Astrocyte (in vitro differentiated cells and primary cell): ENCODE measurements at regions not wholly inside any gene's neighbourhood (a gene's known extent, or its start where the extent isn't known, plus 50 kb on each side); places are given as distances from the start of the nearest gene placed in this dataset.

Experiments used
- EZH2 ChIP-seq: IDR thresholded peaks from 2 replicates; pipeline ENCODE4 v1.6.1; 2012; ENCODE audit warnings: mild to moderate bottlenecking, low read length, inconsistent platforms; ENCODE audit not compliant: insufficient read depth
- TF ChIP-seq, protein P1 (sequence below): IDR thresholded peaks from 2 replicates; pipeline ENCODE4 v1.5.1; 2011; ENCODE audit warnings: low read depth, mild to moderate bottlenecking, inconsistent platforms, low read length, moderate library complexity; ENCODE audit not compliant: insufficient read depth

DNA sequence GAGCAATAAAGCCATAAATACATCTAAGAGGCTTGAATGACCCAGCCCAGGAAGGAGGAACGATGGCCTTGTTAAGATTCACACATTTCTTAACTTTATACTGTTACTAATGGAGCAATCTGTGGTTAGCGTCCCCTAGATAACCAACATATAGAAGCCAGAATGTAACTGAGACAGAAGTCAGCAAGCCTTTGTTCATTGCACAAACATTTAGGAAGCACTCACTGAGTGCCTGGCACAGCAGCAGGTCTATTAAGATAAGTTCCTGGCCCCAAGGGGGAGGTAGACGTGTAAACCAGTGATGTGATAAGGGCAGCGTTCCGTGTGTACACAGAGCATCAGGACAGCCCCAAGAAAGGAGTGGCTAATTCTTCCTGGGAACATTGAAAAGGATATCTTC, 63.6 kb upstream of the ATL2 start:
- TF ChIP-seq, protein P1, sequence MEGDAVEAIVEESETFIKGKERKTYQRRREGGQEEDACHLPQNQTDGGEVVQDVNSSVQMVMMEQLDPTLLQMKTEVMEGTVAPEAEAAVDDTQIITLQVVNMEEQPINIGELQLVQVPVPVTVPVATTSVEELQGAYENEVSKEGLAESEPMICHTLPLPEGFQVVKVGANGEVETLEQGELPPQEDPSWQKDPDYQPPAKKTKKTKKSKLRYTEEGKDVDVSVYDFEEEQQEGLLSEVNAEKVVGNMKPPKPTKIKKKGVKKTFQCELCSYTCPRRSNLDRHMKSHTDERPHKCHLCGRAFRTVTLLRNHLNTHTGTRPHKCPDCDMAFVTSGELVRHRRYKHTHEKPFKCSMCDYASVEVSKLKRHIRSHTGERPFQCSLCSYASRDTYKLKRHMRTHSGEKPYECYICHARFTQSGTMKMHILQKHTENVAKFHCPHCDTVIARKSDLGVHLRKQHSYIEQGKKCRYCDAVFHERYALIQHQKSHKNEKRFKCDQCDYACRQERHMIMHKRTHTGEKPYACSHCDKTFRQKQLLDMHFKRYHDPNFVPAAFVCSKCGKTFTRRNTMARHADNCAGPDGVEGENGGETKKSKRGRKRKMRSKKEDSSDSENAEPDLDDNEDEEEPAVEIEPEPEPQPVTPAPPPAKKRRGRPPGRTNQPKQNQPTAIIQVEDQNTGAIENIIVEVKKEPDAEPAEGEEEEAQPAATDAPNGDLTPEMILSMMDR = no peak
- no peak for TF ChIP-seq EZH2
